Vagina (tissue), 2 donors: ENCODE measurements at regions not wholly inside any gene's neighbourhood (a gene's known extent, or its start where the extent isn't known, plus 50 kb on each side); places are given as distances from the start of the nearest gene placed in this dataset.

Experiments used
- DNase-seq, 2 donors: peaks; one replicate each; pipeline ENCODE4 v3.0.0-alpha.2; 2017; ENCODE audit errors: extremely low spot score in 2 of 2
- H3K27ac ChIP-seq: fragments of 200-600 bp; sonication (generic); one replicate; pipeline ENCODE4 v1.5.1; 2019
- H3K27me3 ChIP-seq: fragments of 200-600 bp; sonication (generic); one replicate; pipeline ENCODE4 v1.5.1; 2019
- H3K36me3 ChIP-seq, 2 donors: fragments of 200-600 bp; sonication (generic); one replicate each; pipeline ENCODE4 v1.5.1; 2017 to 2019
- H3K4me1 ChIP-seq: fragments of 200-600 bp; sonication (generic); one replicate; pipeline ENCODE4 v1.5.1; 2019
- H3K4me3 ChIP-seq, 2 donors: fragments of 200-600 bp; sonication (generic); 1 replicate in 1 of 2; 2 replicates in 1 of 2; pipeline ENCODE4 v1.5.1; 2016 to 2019
- H3K9me3 ChIP-seq: fragments of 200-600 bp; sonication (generic); one replicate; pipeline ENCODE4 v1.5.1; 2019
- POLR2A ChIP-seq, 2 donors: fragments of 450-650 bp; IDR thresholded peaks; one replicate each; pipeline ENCODE4 v1.6.1; 2017; ENCODE audit warnings: antibody characterized with exemption in 2 of 2, mild to moderate bottlenecking in 2 of 2, moderate library complexity in 2 of 2
- POLR2AphosphoS5 ChIP-seq, 2 donors: sonication (generic); formaldehyde crosslinking; IDR thresholded peaks; one replicate each; pipeline ENCODE4 v1.9.0; 2017; ENCODE audit warnings: antibody characterized with exemption in 2 of 2, mild to moderate bottlenecking in 2 of 2, low read depth in 1 of 2; ENCODE audit not compliant: insufficient read depth in 1 of 2
- intact Hi-C: fragments of 100-400 bp; cut with DNase I; formaldehyde crosslinking; loops from one replicate; pipeline ENCODE4 v1.15.1; 2023
- TF ChIP-seq, protein P1 (sequence below), 3 experiments: fragments of 450-650 bp in 2 of 3; fragments of 200-600 bp in 1 of 3; sonication (generic) in 1 of 3; IDR thresholded peaks; one replicate each; pipeline ENCODE4 v1.5.1; 2017 to 2019; ENCODE audit warnings: antibody characterized with exemption in 3 of 3, mild to moderate bottlenecking in 2 of 3, moderate library complexity in 2 of 3

DNA sequence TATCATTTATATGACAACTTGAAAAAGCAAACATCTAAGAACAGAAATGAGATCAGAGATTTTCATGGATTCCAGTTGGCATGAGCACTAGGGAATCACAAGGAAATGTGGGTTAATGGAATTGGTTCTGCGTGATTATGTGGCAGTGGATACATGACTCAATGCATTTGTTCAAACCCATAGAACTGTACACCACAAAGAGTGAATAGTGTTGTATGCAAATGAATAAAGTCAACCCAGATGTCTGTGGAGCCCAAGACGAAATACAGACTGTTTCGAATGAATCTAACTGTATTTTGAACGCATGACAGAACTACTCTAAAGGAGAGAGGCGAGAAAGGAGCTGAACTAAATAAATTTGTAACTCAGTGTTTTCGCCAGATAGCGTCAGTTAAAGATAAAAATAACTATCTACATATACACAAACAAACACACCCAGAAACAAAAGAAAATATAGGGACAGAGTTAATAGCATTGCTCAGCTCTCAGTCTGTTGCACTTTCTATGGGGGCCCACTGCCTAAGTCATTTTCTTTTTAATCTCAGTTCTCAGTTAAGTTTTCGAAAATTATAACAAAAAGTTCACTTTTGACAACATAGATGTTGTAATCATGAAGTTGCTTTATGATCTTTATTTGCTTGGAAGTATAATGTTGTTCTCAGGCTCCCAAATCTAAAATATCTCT lies 636.7 kb upstream of the SEMA3D start:
- TF ChIP-seq POLR2AphosphoS5 (IDR thresholded peaks at IDR 0.05; ENCODE audit: insufficient read depth in 1 of 2, low read depth in 1 of 2) (no peak), POLR2A (IDR thresholded peaks at IDR 0.05) (no peak)
- TF ChIP-seq, protein P1, sequence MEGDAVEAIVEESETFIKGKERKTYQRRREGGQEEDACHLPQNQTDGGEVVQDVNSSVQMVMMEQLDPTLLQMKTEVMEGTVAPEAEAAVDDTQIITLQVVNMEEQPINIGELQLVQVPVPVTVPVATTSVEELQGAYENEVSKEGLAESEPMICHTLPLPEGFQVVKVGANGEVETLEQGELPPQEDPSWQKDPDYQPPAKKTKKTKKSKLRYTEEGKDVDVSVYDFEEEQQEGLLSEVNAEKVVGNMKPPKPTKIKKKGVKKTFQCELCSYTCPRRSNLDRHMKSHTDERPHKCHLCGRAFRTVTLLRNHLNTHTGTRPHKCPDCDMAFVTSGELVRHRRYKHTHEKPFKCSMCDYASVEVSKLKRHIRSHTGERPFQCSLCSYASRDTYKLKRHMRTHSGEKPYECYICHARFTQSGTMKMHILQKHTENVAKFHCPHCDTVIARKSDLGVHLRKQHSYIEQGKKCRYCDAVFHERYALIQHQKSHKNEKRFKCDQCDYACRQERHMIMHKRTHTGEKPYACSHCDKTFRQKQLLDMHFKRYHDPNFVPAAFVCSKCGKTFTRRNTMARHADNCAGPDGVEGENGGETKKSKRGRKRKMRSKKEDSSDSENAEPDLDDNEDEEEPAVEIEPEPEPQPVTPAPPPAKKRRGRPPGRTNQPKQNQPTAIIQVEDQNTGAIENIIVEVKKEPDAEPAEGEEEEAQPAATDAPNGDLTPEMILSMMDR (IDR thresholded peaks at IDR 0.05), result no peak
- Histone ChIP-seq H3K27ac (no peak overlapping the region), H3K4me1 (no peaks in the 10 kb centered on the region), H3K27me3 (no peaks in the 10 kb centered on the region), H3K9me3 (no peaks in the 10 kb centered on the region), H3K4me3 (no peak overlapping the region), H3K36me3 (no peaks in the 10 kb centered on the region)
- DNase-seq, result no peak
- intact Hi-C loops, result no loop called here

DNA sequence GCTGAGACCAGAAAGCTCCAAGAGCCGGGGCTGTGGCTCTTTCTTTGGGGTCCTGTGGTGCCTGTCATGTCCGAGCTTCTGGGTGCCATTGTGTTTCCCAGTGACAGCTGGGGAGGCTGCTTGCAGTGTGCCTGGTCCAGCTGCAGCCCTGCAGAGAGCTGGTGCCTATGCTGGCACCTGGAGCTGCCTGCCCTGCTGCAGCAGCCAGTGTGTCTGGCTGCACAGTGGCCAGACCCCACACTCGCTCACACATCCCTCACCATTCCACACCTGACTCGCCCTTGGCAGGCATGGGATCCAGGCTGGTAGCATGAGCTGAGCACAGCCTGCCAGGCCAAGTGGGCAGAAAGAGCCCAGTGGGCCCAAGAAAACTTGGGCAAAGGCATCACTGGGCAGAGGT lies 635.1 kb upstream of the SEMA3D start:
- no peak overlapping the region for H3K27ac ChIP-seq
- DNase-seq, result no peak
- H3K27me3 ChIP-seq, result no peaks in the 10 kb centered on the region
- intact Hi-C loops, result no loop called here
- TF ChIP-seq, protein P1 (IDR thresholded peaks at IDR 0.05), result no peak
- TF ChIP-seq POLR2AphosphoS5 (IDR thresholded peaks at IDR 0.05; ENCODE audit: insufficient read depth in 1 of 2, low read depth in 1 of 2) (no peak), POLR2A (IDR thresholded peaks at IDR 0.05) (no peak)
- H3K9me3 ChIP-seq, result no peaks in the 10 kb centered on the region
- H3K4me3 ChIP-seq, result no peak overlapping the region
- no peaks in the 10 kb centered on the region for H3K4me1 ChIP-seq
- no peaks in the 10 kb centered on the region for H3K36me3 ChIP-seq

DNA sequence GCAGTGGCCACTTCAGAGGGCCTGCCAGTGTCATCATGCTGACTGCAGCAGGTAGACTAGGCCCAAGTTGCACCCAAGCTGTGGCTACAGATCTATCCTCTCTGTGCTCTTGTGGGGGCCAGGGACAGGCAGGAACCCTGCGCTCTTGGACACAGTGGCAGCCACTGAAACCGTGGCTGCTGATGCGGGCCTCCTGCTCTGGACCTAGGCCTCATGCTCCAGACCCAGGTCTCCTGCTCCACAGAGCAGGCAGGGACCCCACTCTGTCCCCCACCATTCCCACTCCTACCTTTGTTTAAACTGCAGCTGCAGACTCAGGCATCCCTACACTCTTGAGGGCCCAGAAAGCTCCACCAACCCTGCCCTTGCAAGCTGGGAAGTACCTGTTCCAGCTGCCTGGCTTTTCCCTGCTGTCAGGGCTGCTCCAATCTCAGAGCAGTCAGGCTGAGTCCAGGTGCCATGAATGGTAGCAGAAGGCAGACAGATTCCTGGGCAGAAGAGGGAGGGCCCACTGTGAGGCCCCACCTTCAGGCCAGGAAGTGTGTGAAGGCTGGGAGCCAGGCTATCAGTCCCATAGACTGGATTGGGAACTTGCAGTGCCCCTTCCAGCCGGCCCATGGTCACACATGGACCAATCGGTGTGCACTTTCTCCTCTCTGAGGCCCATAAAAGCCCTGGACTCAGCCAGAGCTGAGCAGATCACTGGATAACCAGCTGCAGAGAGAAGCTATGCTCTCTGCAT lies 634.0 kb upstream of the SEMA3D start:
- no peaks in the 10 kb centered on the region for H3K27me3 ChIP-seq
- intact Hi-C loops, result no loop called here
- no peaks in the 10 kb centered on the region for H3K4me1 ChIP-seq
- H3K27ac ChIP-seq, result no peak overlapping the region
- no peaks in the 10 kb centered on the region for H3K9me3 ChIP-seq
- TF ChIP-seq POLR2AphosphoS5 (IDR thresholded peaks at IDR 0.05; ENCODE audit: insufficient read depth in 1 of 2, low read depth in 1 of 2) (no peak), POLR2A (IDR thresholded peaks at IDR 0.05) (no peak)
- TF ChIP-seq, protein P1 (IDR thresholded peaks at IDR 0.05), result no peak
- no peak for DNase-seq
- no peak overlapping the region for H3K4me3 ChIP-seq
- no peaks in the 10 kb centered on the region for H3K36me3 ChIP-seq

DNA sequence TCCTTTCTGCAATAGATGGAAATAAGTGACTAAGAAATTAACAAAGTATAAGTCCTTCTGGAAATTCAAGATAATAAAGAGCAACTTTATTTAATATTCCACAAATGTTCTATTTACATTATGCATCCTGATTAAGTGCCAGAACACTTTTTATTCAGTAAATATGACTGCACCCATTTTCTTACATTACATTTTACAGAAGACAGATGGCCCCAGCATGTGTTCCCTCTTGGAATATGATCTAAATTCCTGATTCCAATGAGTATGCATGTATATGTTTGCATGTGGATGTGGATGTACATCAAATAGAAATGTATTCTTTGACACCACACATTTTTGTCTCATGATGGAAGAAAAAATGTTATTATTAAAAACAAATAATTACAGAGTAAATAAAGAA lies 628.7 kb upstream of the SEMA3D start:
- TF ChIP-seq, protein P1 (IDR thresholded peaks at IDR 0.05), result no peak
- TF ChIP-seq POLR2AphosphoS5 (IDR thresholded peaks at IDR 0.05; ENCODE audit: insufficient read depth in 1 of 2, low read depth in 1 of 2) (no peak), POLR2A (IDR thresholded peaks at IDR 0.05) (no peak)
- intact Hi-C loops, result no loop called here
- no peaks in the 10 kb centered on the region for H3K27me3 ChIP-seq
- no peaks in the 10 kb centered on the region for H3K4me1 ChIP-seq
- no peaks in the 10 kb centered on the region for H3K36me3 ChIP-seq
- no peak overlapping the region for H3K4me3 ChIP-seq
- H3K27ac ChIP-seq, result no peak overlapping the region
- DNase-seq, result no peak
- H3K9me3 ChIP-seq, result no peaks in the 10 kb centered on the region

DNA sequence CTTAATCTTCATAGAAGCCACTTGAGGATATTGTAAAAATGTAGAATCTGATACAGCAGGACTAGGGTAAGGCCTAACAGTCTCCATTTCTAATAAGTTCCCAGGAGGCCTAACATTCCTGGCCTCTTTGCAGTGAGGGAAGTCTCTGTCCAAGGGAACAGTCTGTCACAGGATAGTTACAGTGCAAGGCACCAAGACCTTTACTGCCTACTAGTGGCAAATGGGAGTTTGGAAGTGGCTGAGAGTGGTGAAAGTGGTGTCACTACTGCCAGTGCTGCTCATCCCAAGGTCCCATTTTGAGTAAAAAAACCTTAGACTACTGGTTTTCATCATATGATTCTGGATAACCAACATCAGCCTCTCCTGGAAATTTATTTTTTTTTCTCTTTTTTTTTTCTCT lies 619.5 kb upstream of the SEMA3D start:
- H3K27me3 ChIP-seq, result no peaks in the 10 kb centered on the region
- H3K36me3 ChIP-seq, result no peaks in the 10 kb centered on the region
- TF ChIP-seq POLR2A (IDR thresholded peaks at IDR 0.05), result no peak
- TF ChIP-seq, protein P1 (IDR thresholded peaks at IDR 0.05), result no peak
- no peak for TF ChIP-seq POLR2AphosphoS5 (IDR thresholded peaks at IDR 0.05; ENCODE audit: insufficient read depth in 1 of 2, low read depth in 1 of 2)
- no peaks in the 10 kb centered on the region for H3K4me1 ChIP-seq
- no peaks in the 10 kb centered on the region for H3K9me3 ChIP-seq
- H3K4me3 ChIP-seq, result no peak overlapping the region
- no peak overlapping the region for H3K27ac ChIP-seq
- no peak for DNase-seq
- intact Hi-C loops, result no loop called here
